ENCODE measurements at regions not wholly inside any gene's neighbourhood (a gene's known extent, or its start where the extent isn't known, plus 50 kb on each side); places are given as distances from the start of the nearest gene placed in this dataset.

DNA sequence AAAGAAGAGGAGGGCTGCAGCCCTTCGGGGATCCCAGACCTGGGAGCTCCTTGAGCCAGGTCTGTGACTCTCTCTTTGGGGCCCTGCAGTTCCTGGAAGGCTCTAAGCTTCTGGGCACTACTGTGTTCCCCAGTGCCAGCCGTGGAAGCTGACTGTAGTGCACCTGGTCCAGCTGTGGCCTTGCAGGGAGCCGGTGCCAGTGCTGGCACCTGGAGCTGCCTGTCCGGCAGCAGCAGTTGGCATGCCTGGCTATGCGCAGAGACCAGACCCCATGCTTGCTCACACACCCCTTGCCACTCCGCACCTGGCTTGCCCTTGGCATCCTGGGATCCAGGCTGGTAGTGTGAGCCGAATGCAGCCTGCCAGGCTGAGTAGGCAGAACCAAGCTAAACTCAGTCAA, 91.0 kb upstream of the PUM3 start:
- no peak overlapping the region for H3K4me2 ChIP-seq (ENCODE audit: extremely low read depth, insufficient read depth, low read length)
- H3K36me3 ChIP-seq (ENCODE audit: control insufficient read depth, insufficient read depth, low read length), result no peaks in the 10 kb centered on the region
- H3K9me3 ChIP-seq (ENCODE audit: control insufficient read depth, insufficient read depth, low read depth, low read length), result no peaks in the 10 kb centered on the region
- no peak for TF ChIP-seq EZH2 (IDR thresholded peaks at IDR 0.05; ENCODE audit: low read length, missing control alignments)
- TF ChIP-seq, protein P1, sequence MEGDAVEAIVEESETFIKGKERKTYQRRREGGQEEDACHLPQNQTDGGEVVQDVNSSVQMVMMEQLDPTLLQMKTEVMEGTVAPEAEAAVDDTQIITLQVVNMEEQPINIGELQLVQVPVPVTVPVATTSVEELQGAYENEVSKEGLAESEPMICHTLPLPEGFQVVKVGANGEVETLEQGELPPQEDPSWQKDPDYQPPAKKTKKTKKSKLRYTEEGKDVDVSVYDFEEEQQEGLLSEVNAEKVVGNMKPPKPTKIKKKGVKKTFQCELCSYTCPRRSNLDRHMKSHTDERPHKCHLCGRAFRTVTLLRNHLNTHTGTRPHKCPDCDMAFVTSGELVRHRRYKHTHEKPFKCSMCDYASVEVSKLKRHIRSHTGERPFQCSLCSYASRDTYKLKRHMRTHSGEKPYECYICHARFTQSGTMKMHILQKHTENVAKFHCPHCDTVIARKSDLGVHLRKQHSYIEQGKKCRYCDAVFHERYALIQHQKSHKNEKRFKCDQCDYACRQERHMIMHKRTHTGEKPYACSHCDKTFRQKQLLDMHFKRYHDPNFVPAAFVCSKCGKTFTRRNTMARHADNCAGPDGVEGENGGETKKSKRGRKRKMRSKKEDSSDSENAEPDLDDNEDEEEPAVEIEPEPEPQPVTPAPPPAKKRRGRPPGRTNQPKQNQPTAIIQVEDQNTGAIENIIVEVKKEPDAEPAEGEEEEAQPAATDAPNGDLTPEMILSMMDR (conservative IDR thresholded peaks at IDR 0.05 in 1 of 2, IDR thresholded peaks at IDR 0.05 in 1 of 2; ENCODE audit: low read depth in 1 of 2, low read length in 2 of 2), result no peak
- no peaks in the 10 kb centered on the region for H4K20me1 ChIP-seq (ENCODE audit: control insufficient read depth, extremely low read depth, insufficient read depth, low read length)
- no peak overlapping the region for H3K9ac ChIP-seq (ENCODE audit: insufficient read depth, low read length)
- DNase-seq (ENCODE audit: low read depth in 2 of 2), result no peak
- no peaks in the 10 kb centered on the region for H3K79me2 ChIP-seq (ENCODE audit: control insufficient read depth, insufficient read depth, low read length)
- H3K27me3 ChIP-seq (ENCODE audit: control insufficient read depth, insufficient read depth, low read length), result no peaks in the 10 kb centered on the region
- no peaks in the 10 kb centered on the region for H3K4me1 ChIP-seq (ENCODE audit: control insufficient read depth, extremely low read depth, insufficient read depth, low read length)
- no peak overlapping the region for H3K27ac ChIP-seq (ENCODE audit: insufficient read depth, low read length)
- H3K4me3 ChIP-seq (replicated peaks in 1 of 4; ENCODE audit: control extremely low read depth in 1 of 4, insufficient read depth in 1 of 4, low read depth in 3 of 4, low read length in 4 of 4), result no peak overlapping the region
- H2AFZ ChIP-seq (ENCODE audit: low read length), result no peak overlapping the region

DNA sequence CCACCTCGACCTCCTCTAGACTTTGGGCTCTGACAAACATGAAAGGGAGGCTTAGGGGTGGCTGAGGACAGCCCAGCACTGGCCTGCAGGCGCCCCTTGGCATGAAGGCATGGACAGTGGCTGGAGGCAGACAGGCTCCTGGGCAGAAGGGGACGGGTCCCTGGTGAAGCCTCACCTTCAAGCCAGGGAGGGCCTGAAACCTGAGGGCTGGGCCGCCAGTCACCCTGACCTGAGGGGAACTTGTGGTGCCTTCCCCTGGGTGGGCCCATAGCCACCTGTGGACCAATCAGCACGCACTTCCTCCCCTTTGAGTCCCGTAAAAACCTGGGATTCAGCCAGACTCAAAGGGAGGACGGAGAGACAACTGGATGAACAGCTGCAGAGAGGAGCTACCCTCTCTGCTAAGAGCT, 90.4 kb upstream of the PUM3 start:
- Histone ChIP-seq H3K4me2 (ENCODE audit: extremely low read depth, insufficient read depth, low read length) (no peak overlapping the region), H3K9me3 (ENCODE audit: control insufficient read depth, insufficient read depth, low read depth, low read length) (no peaks in the 10 kb centered on the region), H3K27ac (ENCODE audit: insufficient read depth, low read length) (no peak overlapping the region), H4K20me1 (ENCODE audit: control insufficient read depth, extremely low read depth, insufficient read depth, low read length) (no peaks in the 10 kb centered on the region), H3K79me2 (ENCODE audit: control insufficient read depth, insufficient read depth, low read length) (no peaks in the 10 kb centered on the region), H3K4me3 (replicated peaks in 1 of 4; ENCODE audit: control extremely low read depth in 1 of 4, insufficient read depth in 1 of 4, low read depth in 3 of 4, low read length in 4 of 4) (no peak overlapping the region), H3K9ac (ENCODE audit: insufficient read depth, low read length) (no peak overlapping the region), H3K36me3 (ENCODE audit: control insufficient read depth, insufficient read depth, low read length) (no peaks in the 10 kb centered on the region), H3K27me3 (ENCODE audit: control insufficient read depth, insufficient read depth, low read length) (no peaks in the 10 kb centered on the region), H3K4me1 (ENCODE audit: control insufficient read depth, extremely low read depth, insufficient read depth, low read length) (no peaks in the 10 kb centered on the region), H2AFZ (ENCODE audit: low read length) (no peak overlapping the region)
- TF ChIP-seq, protein P1 (conservative IDR thresholded peaks at IDR 0.05 in 1 of 2, IDR thresholded peaks at IDR 0.05 in 1 of 2; ENCODE audit: low read depth in 1 of 2, low read length in 2 of 2), result no peak
- TF ChIP-seq EZH2 (IDR thresholded peaks at IDR 0.05; ENCODE audit: low read length, missing control alignments), result no peak
- no peak for DNase-seq (ENCODE audit: low read depth in 2 of 2)

DNA sequence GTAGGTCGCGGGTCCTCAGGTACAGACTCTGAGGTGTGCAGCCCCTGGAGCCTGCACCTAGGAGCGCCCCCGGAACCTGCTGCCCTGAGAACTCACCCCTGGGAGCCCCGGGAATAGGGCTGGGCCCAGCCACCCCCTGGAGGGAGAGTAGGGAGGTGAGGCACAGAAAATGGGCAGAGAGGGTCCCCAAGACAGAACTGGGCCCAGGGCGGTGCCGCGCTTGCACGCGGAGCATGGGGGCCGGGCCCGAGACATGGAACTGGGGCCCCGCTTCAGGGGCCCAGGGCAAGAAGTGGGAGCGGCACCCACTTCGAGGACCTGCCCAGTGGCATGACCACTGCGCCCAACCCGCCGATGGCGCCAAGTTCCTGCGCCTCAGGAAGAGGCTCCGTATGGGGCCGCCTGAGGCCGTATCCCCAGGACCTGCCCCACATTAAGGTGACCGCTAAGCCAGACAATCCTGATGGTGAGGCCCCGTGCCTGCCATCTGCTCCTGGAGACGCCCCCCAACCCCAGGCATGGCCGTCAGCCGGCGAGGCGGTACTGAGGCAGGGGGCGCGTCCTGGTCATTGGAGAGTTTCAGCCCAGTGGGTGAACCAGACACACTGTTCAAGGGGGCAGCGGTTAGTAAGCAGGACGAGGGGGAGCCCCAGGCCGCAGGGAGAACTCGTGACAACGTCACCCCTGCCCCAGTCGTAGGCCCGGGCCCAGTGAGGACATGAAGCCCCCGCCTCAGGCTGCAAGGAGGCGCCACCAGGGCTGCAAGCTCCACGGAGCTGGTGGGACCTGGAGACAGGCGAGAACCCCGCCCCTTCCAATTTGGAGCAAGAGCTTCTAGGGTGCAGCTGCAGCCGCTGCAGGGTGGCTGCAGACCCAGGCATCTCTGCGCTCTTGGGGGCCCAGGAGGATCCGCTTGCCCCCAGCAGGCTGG, 89.5 kb upstream of the PUM3 start:
- H3K79me2 ChIP-seq (ENCODE audit: control insufficient read depth, insufficient read depth, low read length), result no peaks in the 10 kb centered on the region
- no peaks in the 10 kb centered on the region for H3K9me3 ChIP-seq (ENCODE audit: control insufficient read depth, insufficient read depth, low read depth, low read length)
- H3K36me3 ChIP-seq (ENCODE audit: control insufficient read depth, insufficient read depth, low read length), result no peaks in the 10 kb centered on the region
- DNase-seq (ENCODE audit: low read depth in 2 of 2), result no peak
- H3K4me2 ChIP-seq (ENCODE audit: extremely low read depth, insufficient read depth, low read length), result no peak overlapping the region
- H3K9ac ChIP-seq (ENCODE audit: insufficient read depth, low read length), result no peak overlapping the region
- H3K27ac ChIP-seq (ENCODE audit: insufficient read depth, low read length), result no peak overlapping the region
- no peak for TF ChIP-seq EZH2 (IDR thresholded peaks at IDR 0.05; ENCODE audit: low read length, missing control alignments)
- TF ChIP-seq, protein P1 (conservative IDR thresholded peaks at IDR 0.05 in 1 of 2, IDR thresholded peaks at IDR 0.05 in 1 of 2; ENCODE audit: low read depth in 1 of 2, low read length in 2 of 2), result no peak
- H3K4me3 ChIP-seq (replicated peaks in 1 of 4; ENCODE audit: control extremely low read depth in 1 of 4, insufficient read depth in 1 of 4, low read depth in 3 of 4, low read length in 4 of 4), result no peak overlapping the region
- no peaks in the 10 kb centered on the region for H3K4me1 ChIP-seq (ENCODE audit: control insufficient read depth, extremely low read depth, insufficient read depth, low read length)
- no peaks in the 10 kb centered on the region for H3K27me3 ChIP-seq (ENCODE audit: control insufficient read depth, insufficient read depth, low read length)
- H4K20me1 ChIP-seq (ENCODE audit: control insufficient read depth, extremely low read depth, insufficient read depth, low read length), result no peaks in the 10 kb centered on the region
- no peak overlapping the region for H2AFZ ChIP-seq (ENCODE audit: low read length)
